HG02870 (cell line): ENCODE measurements at regions not wholly inside any gene's neighbourhood (a gene's known extent, or its start where the extent isn't known, plus 50 kb on each side); places are given as distances from the start of the nearest gene placed in this dataset.
"Not testable (repeated sequence)": the region's sequence is repeated elsewhere in the genome, so short reads cannot be mapped to it uniquely, and the experiment has no call there.

Experiments used
- ATAC-seq: cut with Tn5 transposase; IDR thresholded peaks from one replicate; pipeline ENCODE4 v1.9.1; 2021; ENCODE audit warnings: mild to moderate bottlenecking, moderate library complexity; ENCODE audit not compliant: unreplicated experiment

- no peak for ATAC-seq
Observed at GRCh38 chr20:53819973-53820451, 226.4 kb upstream of the ZNF217 start.

GRCh38 chr20:53818457-53819177 lies 225.0 kb upstream of the ZNF217 start:
- no peak for ATAC-seq

GRCh38 chr20:53817513-53817912 lies 223.9 kb upstream of the ZNF217 start:
- not testable (repeated sequence) for ATAC-seq

GRCh38 chr20:53816872-53817398 lies 223.3 kb upstream of the ZNF217 start:
- no peak for ATAC-seq

- no peak for ATAC-seq
Observed at GRCh38 chr20:53815509-53815908, 221.9 kb upstream of the ZNF217 start.

GRCh38 chr20:53814060-53814459 lies 220.4 kb upstream of the ZNF217 start:
- no peak for ATAC-seq

- ATAC-seq: no peak
Observed at GRCh38 chr20:53813636-53814035, 220.0 kb upstream of the ZNF217 start.

- ATAC-seq: no peak
Observed at GRCh38 chr20:53811577-53811976, 217.9 kb upstream of the ZNF217 start.

GRCh38 chr20:53810661-53811355 lies 217.2 kb upstream of the ZNF217 start:
- ATAC-seq: no peak

GRCh38 chr20:53809728-53810365 lies 216.2 kb upstream of the ZNF217 start:
- no peak for ATAC-seq

- ATAC-seq: no peak
Observed at GRCh38 chr20:53809217-53809616, 215.6 kb upstream of the ZNF217 start.

GRCh38 chr20:53808733-53809132 lies 215.1 kb upstream of the ZNF217 start:
- no peak for ATAC-seq

GRCh38 chr20:53808302-53808701 lies 214.7 kb upstream of the ZNF217 start:
- ATAC-seq: not testable (repeated sequence)

GRCh38 chr20:53806683-53807401 lies 213.2 kb upstream of the ZNF217 start:
- ATAC-seq: no peak

GRCh38 chr20:53805895-53806384 lies 212.3 kb upstream of the ZNF217 start:
- ATAC-seq: no peak

- no peak for ATAC-seq
Observed at GRCh38 chr20:53804920-53805894, 211.6 kb upstream of the ZNF217 start.

- ATAC-seq: not testable (repeated sequence)
Observed at GRCh38 chr20:53804308-53804707, 210.7 kb upstream of the ZNF217 start.

GRCh38 chr20:53803492-53804155 lies 210.0 kb upstream of the ZNF217 start:
- no peak for ATAC-seq
